Lung (tissue), 11 donors: ENCODE measurements at regions not wholly inside any gene's neighbourhood (a gene's known extent, or its start where the extent isn't known, plus 50 kb on each side); places are given as distances from the start of the nearest gene placed in this dataset.

Experiments
- ATAC-seq: fragments of 200-7000 bp; cut with Tn5 transposase; one replicate; pipeline ENCODE4 v1.9.1; 2020; ENCODE audit warnings: moderate number of reproducible peaks; ENCODE audit not compliant: insufficient read depth, low FRiP score
- DNase-seq, 3 donors: peaks; one replicate each; pipeline ENCODE4 v3.0.0-alpha.2; 2013 to 2017
- H3K27ac ChIP-seq, 2 donors: one replicate each; pipeline ENCODE4 v1.5.1; 2013; ENCODE audit warnings: mild to moderate bottlenecking in 2 of 2, moderate library complexity in 2 of 2, control low read depth in 1 of 2, inconsistent platforms in 1 of 2, low read depth in 1 of 2, low read length in 1 of 2
- H3K27me3 ChIP-seq, 3 donors: one replicate each; pipeline ENCODE4 v1.5.1; 2013; ENCODE audit warnings: low read length in 2 of 3; ENCODE audit not compliant: control insufficient read depth in 3 of 3, insufficient read depth in 3 of 3
- H3K36me3 ChIP-seq, 4 donors: one replicate each; pipeline ENCODE4 v1.5.1; 2013; ENCODE audit warnings: low read length in 4 of 4, mild to moderate bottlenecking in 1 of 4, moderate library complexity in 1 of 4; ENCODE audit not compliant: control insufficient read depth in 4 of 4, insufficient read depth in 4 of 4
- H3K4me1 ChIP-seq, 5 donors: one replicate each; pipeline ENCODE4 v1.5.1; 2013; ENCODE audit warnings: low read length in 5 of 5, mild to moderate bottlenecking in 2 of 5, moderate library complexity in 1 of 5; ENCODE audit not compliant: control insufficient read depth in 5 of 5, insufficient read depth in 5 of 5
- H3K4me3 ChIP-seq: one replicate; pipeline ENCODE4 v1.5.1; 2013; ENCODE audit warnings: mild to moderate bottlenecking, control low read depth, moderate library complexity
- H3K9ac ChIP-seq, 2 donors: one replicate each; pipeline ENCODE4 v1.5.1; 2013; ENCODE audit warnings: low read length in 2 of 2, control low read depth in 1 of 2; ENCODE audit not compliant: insufficient read depth in 1 of 2
- H3K9me3 ChIP-seq, 4 donors: one replicate each; pipeline ENCODE4 v1.5.1; 2013; ENCODE audit warnings: low read length in 3 of 4, mild to moderate bottlenecking in 1 of 4, moderate library complexity in 1 of 4; ENCODE audit not compliant: control insufficient read depth in 4 of 4, insufficient read depth in 3 of 4
- CTCF ChIP-seq: IDR thresholded peaks from 2 replicates; pipeline ENCODE4 v1.5.1; 2012; ENCODE audit warnings: mild to moderate bottlenecking; ENCODE audit errors: control extremely low read depth, extremely low read depth
- WGBS, 2 donors: extraction: QIAGEN DNeasy Blood & Tissue Kit; methylation state at CpG; one replicate each; pipeline ENCODE4 v1.1.7; 2013; 5-methylcytosine and 5-hydroxymethylcytosine counted together
- donor health status: control.
- donor health status: control.
- donor health status: Bipolar disorder and iron deficiency.
- donor health status: healthy.
- donor health status: DM: yes; HTN: yes; CAD: no.

GRCh38 chr6:167449094-167449861 lies 124.4 kb downstream of the TTLL2 start:
- no peaks in the 10 kb centered on the region for H3K9me3 ChIP-seq
- no peaks in the 10 kb centered on the region for H3K27me3 ChIP-seq
- 69 to 82% methylated on average over 7 of the region's 7 CpGs for WGBS, 2 donors
- H3K4me1 ChIP-seq, result no peaks in the 10 kb centered on the region
- no peaks in the 10 kb centered on the region for H3K36me3 ChIP-seq
- DNase-seq, result no peak
- no peak for ATAC-seq
- TF ChIP-seq CTCF, result no peak
- H3K4me3 ChIP-seq, result no peak overlapping the region
- H3K9ac ChIP-seq, result no peak overlapping the region
- H3K27ac ChIP-seq, result no peak overlapping the region

GRCh38 chr6:167450626-167451025 lies 125.7 kb downstream of the TTLL2 start:
- Histone ChIP-seq H3K4me3 (no peak overlapping the region), H3K27ac (no peak overlapping the region), H3K36me3 (no peaks in the 10 kb centered on the region), H3K27me3 (no peaks in the 10 kb centered on the region), H3K4me1 (no peaks in the 10 kb centered on the region), H3K9me3 (no peaks in the 10 kb centered on the region), H3K9ac (no peak overlapping the region)
- no peak for TF ChIP-seq CTCF
- DNase-seq, result no peak
- ATAC-seq, result no peak
- WGBS, 2 donors, result 89 to 93% methylated on average over 6 of the region's 6 CpGs

- Histone ChIP-seq H3K9me3 (no peaks in the 10 kb centered on the region), H3K4me1 (no peaks in the 10 kb centered on the region), H3K36me3 (no peaks in the 10 kb centered on the region), H3K4me3 (no peak overlapping the region), H3K27me3 (peaks cover 0 to 13% (median 7%) of the 10 kb centered on the region in 3 donors), H3K27ac (no peak overlapping the region), H3K9ac (no peak overlapping the region)
- TF ChIP-seq CTCF, result no peak
- no peak for ATAC-seq
- 84 to 91% methylated on average over 8 of the region's 8 CpGs for WGBS, 2 donors
- no peak for DNase-seq
These were observed 127.6 kb downstream of the TTLL2 start for GRCh38 chr6:167452338-167453081.
